Stimulated activated CD8-positive, alpha-beta memory T cell treated with anti-CD3 and anti-CD28 coated beads, Interleukin-7, amount 100 ng/mL, for 4 hours (primary cell): ENCODE measurements at regions not wholly inside any gene's neighbourhood (a gene's known extent, or its start where the extent isn't known, plus 50 kb on each side); places are given as distances from the start of the nearest gene placed in this dataset.

Experiments
- DNase-seq, 2 donors: peaks; one replicate each; pipeline ENCODE4 v3.0.0-alpha.2; 2020; ENCODE audit warnings: low read depth in 2 of 2

DNA sequence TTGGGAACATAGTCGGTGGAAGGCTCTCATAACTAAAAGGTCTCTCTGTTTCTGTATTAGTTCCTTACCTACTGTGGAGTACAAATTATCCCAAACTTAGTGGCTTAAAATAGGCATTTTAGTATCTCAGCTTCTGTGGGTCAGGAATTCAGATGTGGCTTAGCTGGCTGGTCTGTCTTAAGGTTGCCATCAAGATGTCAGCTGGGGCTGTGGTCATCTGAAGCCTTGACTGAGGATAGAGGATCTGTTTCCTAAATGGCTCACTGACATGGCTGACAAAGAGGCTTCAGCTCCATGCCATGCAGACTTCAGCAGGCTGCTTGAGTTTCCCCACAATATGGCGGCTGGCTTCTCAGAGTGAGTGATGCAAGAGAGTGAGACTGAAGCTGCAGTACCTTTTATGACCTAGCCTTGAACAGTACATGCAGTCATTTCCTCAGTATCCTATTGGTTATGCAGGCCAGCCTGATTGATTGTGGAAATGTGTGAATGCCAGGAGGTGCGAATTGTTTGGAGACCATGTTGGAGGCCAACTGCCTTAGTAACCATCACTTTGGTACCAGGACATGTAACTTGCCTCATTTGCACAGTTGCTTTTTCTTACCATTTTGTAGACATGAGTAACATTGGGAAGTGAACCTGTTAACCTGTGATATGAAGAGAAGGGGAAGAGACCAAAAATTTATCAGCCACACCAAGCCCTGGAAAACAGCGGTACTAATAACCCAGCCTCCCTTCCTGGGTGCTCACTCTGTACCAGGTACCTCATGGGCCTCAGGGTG, 152.8 kb upstream of the IER5L start:
- no peak for DNase-seq

DNA sequence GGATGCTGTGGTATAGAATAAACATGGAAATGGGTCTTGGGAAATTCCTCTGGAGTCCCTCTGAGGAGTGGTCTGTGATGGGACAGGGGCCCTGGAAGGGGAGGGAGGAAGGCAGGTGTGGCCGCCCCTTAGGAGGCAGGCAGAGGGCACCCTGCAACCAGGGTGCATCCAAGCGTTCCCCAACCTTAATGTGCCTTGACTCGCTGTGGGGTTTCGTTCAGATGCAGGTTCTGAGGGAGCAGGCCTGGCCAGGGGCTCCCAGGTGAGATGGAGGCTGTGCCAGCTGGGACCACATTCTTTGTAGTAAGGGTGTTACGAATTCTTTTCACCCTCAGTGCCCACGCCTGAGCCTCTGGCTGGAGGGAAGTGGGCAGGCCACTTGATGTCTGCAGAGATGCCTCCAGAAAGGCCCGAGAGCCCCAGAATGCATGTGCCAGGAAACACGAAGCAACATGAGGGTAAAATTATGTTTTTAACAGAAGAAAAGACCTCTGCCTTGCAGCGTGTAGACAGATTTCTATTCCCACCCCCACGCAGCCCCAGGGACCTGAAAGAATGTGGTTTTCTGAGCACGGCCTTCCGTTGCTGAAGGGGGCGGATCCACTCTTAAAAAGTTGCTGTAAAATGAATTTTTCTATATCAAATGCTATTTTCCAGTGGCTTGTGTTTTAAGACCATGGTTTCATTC, 150.4 kb upstream of the IER5L start:
- no peak for DNase-seq

DNA sequence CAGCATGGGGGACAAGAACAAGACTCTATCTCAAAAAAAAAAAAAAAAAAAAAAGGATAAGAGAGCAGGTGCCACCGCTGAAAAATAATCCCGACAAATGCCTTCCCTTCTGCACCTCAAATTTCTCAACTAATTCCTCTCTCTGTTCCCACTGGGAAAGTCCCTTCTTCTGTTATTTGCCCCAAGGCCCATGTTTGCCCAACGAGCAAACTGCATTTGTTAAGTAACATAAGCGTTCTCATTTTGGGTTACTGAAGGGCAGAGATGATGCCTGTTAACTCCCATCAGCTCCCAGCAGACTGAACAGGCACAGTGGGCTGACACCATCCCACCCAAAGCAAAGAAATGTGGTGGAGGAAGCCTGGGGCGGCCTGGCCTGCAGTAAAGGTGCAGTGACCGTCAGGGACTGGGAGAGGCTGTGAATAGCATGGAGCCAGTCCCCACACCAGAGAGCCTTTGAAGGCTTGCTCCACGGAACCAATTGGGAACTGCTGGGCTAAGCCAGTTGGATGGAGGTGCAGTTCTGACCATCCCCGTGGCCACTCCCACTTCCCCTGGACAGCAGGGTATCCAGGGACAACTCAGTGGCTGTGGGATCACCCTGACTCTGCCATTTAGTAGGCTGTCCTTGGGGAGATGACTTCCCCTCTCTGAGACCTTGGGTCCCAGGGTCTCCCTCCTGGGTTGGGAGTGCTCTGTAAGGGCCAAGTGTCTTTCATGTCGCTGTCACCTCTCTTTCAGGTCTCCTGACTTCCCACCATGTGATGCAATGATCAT, 149.7 kb upstream of the IER5L start:
- DNase-seq: no peak

DNA sequence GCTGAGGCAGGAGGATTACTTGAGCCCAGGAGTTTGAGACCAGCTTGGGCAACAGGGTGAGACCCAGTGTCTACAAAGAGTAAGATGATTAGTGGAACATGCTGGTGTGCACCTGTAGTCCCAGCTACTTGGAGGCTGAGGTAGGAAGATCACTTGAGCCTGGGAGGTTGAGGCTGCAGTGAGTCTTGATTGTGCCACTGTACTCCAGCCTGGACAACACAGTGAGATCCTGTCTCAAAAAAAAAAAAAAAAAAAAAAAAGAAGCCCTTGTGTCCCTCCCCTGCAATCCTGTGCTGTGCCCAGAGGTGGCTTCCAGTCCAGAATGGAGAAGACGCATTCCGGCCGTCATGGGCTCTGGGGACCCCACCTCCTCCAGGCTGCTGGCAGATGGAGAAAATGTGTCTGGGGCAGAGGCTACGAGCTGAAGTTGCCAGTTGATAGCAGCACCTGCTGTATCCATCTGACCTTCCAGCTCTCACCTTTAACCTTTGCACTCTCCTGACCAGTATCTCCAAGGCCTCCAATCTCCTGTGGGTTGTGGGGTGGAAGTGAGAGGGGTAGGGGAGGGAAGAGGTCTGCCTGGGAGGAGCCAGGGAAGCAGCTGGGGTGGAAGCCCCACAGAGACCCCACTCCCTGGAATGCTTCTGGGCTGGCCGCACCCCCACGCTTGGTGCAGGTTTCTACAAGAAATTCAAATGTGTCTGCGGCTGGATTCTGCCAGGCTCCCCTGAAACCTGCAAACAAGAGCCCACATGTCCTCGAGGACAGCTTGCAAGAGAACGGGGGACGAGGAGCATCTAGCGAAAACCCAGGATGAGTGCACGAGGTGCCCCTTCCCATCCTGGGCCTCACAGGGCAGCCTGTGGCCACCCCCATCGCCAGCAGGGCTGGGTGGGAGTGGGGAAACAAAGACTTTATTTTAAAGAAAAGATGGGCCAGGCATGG, 148.3 kb upstream of the IER5L start:
- no peak for DNase-seq

DNA sequence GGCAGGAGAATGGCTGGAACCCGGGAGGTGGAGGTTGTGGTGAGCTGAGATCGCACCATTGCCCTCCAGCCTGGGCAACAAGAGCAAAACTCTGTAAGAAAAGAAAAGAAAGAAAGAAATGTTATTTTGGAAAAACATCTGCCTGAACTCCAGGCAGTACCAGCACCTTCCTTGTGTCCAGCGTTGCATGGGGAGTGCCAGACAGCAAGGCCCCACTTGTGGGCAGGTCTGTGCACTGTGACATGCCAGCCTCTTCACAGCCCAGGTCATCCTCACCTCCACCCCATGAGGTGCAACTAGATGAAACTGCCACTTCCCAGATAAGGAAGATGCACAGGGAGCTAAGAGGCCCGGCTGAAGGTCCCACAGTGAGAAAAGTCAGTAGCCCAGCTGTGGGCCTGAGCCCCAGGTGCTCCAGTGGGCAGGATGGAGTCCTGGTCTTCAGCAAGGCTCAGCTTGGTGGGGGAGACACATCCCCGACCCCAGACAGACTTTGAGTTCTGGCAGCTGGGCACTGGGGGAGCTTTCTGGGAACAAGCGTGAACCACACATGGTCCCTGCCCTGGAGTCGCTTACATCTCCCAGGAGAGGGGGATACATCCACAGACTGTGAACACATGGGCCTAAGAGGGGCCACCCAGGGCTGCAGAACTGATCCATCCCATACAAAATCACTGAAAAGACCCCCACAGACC, 146.9 kb upstream of the IER5L start:
- DNase-seq: no peak

DNA sequence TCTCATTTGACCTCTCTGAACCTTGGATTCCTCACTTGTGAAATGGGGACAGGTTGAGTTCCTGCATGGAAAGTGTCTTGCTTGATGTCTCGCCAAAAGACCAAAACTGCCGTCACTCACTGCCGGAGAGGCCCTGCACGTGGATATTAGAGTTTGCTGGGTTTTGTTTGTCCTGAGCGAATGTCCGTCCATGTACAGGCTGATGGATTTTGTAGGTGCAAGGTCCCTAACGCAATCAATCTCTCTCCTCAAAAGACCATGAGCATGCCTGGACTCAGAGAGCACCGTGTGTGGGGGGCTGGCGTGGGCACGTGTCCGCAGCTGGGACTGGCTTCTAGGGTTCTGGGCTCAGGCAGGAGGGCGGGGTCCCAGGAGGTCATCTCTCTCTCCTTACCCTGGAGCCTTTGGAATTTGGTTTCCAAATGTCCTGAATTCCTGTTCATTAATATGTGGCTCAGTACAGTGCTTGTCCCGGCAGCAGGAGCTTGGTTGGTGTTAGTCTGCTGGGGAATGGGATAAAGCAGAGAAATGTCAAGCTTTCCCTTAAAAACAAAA, 146.0 kb upstream of the IER5L start:
- no peak for DNase-seq

DNA sequence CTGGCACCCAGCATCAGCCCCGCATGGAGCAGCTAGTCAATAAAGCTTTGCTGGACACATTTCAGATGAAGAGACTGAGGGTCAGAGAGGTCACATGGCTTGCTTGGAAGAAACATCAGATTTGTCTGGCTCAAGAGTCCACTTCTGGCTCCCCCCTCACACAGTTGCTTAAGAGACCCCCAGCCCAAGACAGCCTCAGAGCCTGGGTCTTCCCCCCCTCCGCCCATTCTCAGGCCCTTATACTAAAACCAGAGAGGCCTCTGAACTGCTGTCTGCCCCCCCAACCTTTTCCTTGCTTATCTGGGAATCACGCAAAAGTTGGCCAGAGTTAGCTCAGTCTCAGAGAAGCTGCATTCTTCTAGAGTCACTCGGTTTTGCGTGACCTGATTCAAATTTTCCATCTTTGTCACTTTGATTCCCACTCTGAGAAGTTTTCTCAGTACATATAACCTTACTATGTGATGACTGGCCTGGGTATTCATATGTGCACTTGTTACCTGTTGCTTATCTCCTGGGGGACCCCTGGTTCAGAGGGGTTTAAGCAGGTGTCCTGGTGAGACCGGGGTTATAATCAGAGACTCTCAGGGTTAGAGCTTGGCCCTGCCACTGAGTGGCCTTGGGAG, 145.4 kb upstream of the IER5L start:
- DNase-seq: no peak

DNA sequence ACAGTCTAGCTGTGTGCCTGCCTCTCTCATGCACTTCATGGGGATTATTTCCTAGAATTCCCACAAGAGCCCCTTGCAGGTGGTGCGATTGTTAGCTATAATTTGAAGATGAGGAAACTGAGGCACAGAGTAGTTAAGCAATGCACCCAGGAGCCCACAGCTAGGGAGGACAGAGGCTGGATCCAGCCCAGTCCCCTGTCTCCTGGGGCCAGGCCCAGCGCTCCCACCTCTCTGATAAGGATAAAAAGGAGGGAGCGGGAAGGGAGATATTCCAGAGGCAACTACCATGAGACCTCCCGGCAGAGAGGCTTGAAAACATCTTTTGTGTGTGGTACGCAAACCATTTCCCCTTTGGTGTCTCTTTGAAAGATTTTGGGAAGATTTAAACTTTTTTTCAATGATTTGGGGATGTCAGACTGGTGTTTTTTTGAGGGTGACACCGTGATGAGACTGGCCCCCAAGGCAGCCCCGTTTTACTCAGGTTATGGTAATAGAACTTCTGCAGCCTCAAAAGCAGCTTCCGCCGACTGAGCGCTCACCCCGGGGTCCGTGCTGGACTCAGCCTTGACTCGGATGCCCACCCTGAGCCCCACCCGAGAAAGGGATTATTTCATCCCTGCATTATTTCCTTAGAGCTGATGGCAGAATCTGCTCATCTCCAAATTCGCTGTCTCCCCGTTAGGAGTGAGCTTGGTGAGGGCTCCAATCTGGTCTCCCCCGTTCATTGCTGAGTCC, 144.7 kb upstream of the IER5L start:
- DNase-seq: no peak

DNA sequence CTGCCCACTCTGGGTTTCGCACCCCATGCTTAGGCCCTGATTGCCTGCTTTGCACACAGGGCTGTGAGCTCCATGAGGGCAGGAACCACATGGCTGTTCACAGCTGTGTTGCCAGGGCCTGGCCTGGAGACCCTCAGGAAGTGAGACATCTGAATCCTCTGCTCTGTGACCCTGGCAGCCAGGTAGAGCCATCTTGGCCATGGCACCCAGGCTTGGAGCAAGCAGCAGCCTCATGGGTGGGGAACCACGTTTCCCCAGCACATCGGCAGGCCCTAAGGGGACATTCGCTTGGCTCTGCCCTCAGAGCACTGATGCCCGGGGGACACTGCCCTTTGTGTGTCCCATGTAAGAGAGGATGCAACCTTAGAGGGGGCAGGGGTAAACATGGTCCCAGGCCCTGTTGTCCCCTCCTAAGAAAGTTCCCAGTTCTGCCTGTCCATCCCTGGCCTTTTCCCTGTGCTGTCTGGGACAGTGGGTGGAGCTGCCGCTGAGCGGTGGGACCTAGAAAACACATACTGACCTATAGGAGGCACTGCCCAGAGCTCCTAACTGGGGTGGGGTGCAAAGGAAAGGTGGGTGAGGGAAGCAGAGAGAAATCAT, 144.1 kb upstream of the IER5L start:
- no peak for DNase-seq

DNA sequence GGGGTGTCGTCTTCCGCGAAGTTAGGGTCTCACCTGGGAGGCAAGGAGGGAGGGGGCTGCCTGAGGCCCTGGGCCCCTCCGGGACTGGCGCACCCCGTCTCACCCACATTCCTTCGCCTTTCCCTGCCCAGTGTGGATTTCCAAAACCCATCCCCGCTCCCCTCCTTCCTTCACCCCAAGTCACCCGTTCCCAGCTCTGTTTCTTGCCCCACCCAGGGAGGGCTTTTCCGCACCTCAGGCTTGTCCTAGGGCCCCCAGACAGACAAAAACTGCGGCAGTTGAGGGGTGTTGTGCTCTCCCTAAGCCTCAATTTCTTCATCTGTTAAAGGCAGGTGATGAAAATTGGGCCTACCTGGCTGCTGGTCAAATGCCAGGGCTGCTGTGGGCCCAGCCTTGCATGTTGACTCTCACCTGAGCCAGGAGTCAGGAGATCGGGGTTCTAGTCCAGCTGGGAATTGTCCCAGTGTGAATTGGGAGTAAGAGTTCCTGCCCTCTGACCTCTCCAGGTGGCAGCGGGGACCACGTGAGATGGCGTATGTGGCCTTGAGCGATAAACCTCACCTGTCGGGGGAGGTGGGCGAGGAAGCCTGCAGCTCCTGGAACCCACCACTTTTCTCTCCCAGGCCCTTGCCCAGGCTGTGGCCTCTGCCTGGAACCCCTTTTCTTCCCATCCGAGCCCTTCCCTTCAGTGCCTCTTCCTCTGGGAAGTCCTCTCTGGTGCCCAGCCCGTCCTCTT, 143.4 kb upstream of the IER5L start:
- DNase-seq: no peak

DNA sequence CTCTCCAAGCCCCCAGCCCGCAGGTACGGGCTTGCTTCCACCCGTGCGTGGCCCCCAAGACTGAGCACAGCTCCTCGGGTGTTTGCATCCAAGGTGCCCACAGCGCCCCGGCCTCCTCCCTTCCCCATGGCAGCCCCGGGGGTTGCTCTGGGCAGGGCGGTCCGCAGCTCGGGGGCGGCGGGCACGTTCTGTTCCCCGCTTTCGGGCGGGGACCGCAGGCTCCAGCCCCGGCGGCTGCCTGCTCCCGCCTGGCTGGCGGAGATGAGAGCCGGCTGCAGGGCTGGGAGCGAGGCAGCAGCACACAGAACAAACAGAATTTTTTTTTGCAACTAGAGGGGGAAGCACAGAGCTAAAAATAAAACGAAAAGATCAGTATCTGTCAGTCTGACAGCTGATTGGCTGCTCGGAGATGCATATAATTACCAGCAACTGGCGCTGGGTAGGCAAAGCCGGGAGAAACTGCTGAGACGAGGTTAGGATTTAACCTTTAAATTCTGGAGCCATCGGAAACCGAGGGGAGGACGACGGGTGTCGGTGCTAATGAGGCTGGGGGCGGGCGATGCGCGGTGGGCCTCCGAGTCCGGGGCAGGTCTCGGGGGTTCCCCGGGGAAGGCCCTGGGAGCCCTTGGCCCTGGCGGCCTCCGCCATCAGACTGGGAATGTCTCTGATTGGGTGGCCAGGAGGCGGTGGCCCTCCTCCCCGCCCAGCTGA, 142.7 kb upstream of the IER5L start:
- DNase-seq: peak; percentile 17

DNA sequence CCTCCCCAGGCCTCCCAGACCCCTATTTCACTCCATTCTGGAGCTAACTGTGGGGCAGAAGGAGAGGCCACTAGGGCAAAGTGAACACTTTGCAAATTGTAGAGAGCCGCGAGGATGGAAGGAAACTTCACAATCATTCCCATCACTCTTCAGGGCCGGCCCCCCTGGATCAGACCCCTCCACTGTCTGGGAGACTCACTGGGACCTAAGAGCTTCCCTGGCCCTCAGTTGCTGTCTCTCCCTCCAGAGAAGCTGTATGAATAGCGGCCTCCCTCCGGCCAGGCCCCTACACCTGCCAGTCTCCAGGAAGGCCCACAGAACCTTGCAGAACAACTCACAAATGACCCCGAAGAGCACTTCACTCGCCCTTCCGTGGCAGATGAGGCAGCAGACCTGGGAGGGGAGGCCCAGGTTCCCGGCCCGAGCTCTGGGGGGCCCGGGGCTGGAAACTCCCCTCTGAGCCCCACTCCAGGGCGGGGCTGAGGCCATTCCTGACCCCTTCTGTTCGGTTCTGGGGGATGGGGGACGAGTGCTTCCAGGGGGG, 141.9 kb upstream of the IER5L start:
- no peak for DNase-seq

DNA sequence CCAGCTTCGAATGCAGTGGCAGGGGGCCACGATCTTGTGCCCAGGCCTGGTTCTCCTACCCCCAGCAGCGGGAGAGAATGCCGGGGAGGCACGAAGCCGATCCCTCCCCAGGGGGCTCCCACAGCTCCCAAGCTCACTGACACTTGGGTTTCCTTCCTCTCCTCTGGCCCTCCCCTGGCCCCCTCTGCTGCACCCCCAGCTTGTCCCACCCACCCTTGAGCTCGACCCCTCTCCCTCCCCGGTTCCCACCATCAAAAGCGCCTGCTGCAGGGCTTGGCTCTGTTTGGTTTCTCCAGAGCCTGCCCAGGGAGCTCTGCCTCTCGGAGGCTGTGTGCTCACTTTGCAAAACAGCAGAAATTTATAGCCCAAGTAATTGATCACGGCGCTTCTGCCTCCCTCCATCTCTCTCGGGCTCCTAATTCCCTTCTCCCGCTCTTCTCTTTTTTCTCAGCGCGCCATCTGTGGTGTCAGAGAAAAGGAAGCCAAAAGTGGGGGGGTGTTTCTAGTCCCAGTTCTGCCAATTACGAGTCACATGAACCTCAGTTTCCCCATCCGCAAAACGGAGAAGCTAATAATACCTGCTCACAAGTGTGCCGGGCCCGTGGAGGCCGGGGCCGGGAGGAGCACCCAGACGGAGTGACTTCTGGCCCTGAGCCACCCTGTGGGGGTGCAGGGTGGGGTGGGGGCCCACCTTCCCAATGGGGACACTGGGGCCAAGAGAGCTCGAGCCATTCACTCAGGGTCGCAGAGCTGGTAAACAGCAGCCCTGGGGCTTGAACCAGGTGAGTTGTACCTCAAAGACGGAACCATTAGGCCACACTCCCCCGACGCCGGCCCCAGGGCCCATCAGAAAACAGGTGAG, 141.2 kb upstream of the IER5L start:
- no peak for DNase-seq

DNA sequence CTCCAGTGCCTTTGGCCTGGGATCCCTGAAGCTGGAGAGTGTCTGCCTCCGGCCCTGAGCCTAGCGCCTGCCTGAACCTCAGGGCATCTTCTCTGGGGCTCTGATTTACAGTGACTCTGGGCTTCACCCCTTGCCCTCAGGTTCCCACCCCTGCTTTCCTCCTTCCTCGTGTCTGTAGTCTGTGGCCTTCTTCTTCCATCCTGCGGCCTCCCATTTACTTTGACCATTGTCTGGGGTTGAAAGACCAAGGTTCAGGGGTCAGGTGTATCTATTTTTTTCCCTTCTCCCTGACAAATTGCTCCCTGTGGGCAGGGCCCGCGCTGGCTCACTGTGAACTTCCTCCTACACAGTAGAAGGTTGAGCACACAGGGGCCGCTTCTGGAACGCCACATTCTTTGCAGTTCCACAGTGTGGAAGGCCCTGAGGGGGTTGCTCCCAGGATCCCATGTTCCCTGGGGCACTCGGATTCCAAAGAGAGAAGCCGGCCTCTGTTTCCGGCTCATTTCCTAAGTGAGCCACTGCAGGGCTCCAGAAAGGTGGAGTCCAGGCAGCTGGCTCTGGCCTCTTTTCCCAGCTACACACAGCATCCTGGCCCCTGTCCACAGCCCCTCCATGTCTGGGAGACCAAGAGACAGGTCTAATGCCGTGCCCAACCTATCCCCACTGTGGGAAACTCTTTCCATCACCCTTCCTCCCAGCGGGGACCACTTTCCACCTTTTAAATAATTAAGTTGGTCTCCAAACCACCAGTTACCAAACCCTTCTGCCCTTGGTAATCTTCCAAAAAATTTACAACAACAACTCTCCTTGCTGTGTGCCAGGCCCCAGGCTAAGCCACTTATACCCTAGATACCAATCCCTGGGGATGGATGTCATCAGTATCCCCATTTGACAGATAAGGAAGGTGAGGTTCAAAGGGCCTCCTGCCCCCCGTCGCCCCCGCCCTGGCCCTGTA, 140.3 kb upstream of the IER5L start:
- no peak for DNase-seq
